BLaER1 (cell line): ENCODE measurements at regions not wholly inside any gene's neighbourhood (a gene's known extent, or its start where the extent isn't known, plus 50 kb on each side); places are given as distances from the start of the nearest gene placed in this dataset.
"Not testable (repeated sequence)": the region's sequence is repeated elsewhere in the genome, so short reads cannot be mapped to it uniquely, and the experiment has no call there.

ENCODE experiments used
- H3K27ac ChIP-seq: shearing (Covaris generic); formaldehyde crosslinking; 2 replicates; pipeline ENCODE4 v1.8.1; 2022
- H3K27me3 ChIP-seq: shearing (Covaris generic); formaldehyde crosslinking; 2 replicates; pipeline ENCODE4 v1.8.1; 2022
- H3K36me3 ChIP-seq: shearing (Covaris generic); formaldehyde crosslinking; 2 replicates; pipeline ENCODE4 v1.8.1; 2022
- H3K4me1 ChIP-seq: shearing (Covaris generic); formaldehyde crosslinking; 2 replicates; pipeline ENCODE4 v1.8.1; 2022
- H3K4me2 ChIP-seq: shearing (Covaris generic); formaldehyde crosslinking; 2 replicates; pipeline ENCODE4 v1.8.1; 2022
- H3K4me3 ChIP-seq: shearing (Covaris generic); formaldehyde crosslinking; 2 replicates; pipeline ENCODE4 v1.8.1; 2022
- H3K9ac ChIP-seq: shearing (Covaris generic); formaldehyde crosslinking; 2 replicates; pipeline ENCODE4 v1.8.1; 2022
- H3K9me3 ChIP-seq: shearing (Covaris generic); formaldehyde crosslinking; 2 replicates; pipeline ENCODE4 v1.8.1; 2022
- H4K20me1 ChIP-seq: shearing (Covaris generic); formaldehyde crosslinking; 2 replicates; pipeline ENCODE4 v1.8.1; 2022
- Cebpa-rat ChIP-seq: shearing (Covaris generic); IDR thresholded peaks from 2 replicates; pipeline ENCODE4 v1.8.1; 2022

GRCh38 chr1:173393659-173394000 lies 83.5 kb upstream of the PRDX6 start:
- Histone ChIP-seq H4K20me1 (no peaks in the 10 kb centered on the region), H3K27me3 (no peaks in the 10 kb centered on the region), H3K4me1 (no peaks in the 10 kb centered on the region), H3K27ac (no peak overlapping the region), H3K9ac (no peak overlapping the region), H3K4me3 (no peak overlapping the region), H3K9me3 (no peaks in the 10 kb centered on the region), H3K36me3 (no peaks in the 10 kb centered on the region), H3K4me2 (no peak overlapping the region)
- no peak for TF ChIP-seq Cebpa-rat

GRCh38 chr1:173394813-173395212 lies 82.3 kb upstream of the PRDX6 start:
- not testable (repeated sequence) for H3K4me2 ChIP-seq, H3K9ac ChIP-seq, H3K27me3 ChIP-seq, H3K27ac ChIP-seq, H3K9me3 ChIP-seq, H3K36me3 ChIP-seq, H3K4me1 ChIP-seq, H4K20me1 ChIP-seq, H3K4me3 ChIP-seq

- no peaks in the 10 kb centered on the region for H3K4me1 ChIP-seq
- H3K27me3 ChIP-seq = no peaks in the 10 kb centered on the region
- H3K9ac ChIP-seq = no peak overlapping the region
- no peak overlapping the region for H3K27ac ChIP-seq
- H3K4me3 ChIP-seq = no peak overlapping the region
- H3K9me3 ChIP-seq = no peaks in the 10 kb centered on the region
- H4K20me1 ChIP-seq = no peaks in the 10 kb centered on the region
- H3K36me3 ChIP-seq = no peaks in the 10 kb centered on the region
- H3K4me2 ChIP-seq = no peak overlapping the region
- TF ChIP-seq Cebpa-rat = no peak
Measured at GRCh38 chr1:173395762-173396161, 81.4 kb upstream of the PRDX6 start.

GRCh38 chr1:173400387-173400995 lies 76.6 kb upstream of the PRDX6 start:
- no peaks in the 10 kb centered on the region for H4K20me1 ChIP-seq
- no peak overlapping the region for H3K27ac ChIP-seq
- H3K9ac ChIP-seq = no peak overlapping the region
- H3K9me3 ChIP-seq = no peaks in the 10 kb centered on the region
- H3K4me2 ChIP-seq = no peak overlapping the region
- no peak overlapping the region for H3K4me3 ChIP-seq
- H3K27me3 ChIP-seq = no peaks in the 10 kb centered on the region
- H3K4me1 ChIP-seq = peaks cover 6% of the 10 kb centered on the region; the same call in 1 of the 2 replicates
- TF ChIP-seq Cebpa-rat = no peak
- no peaks in the 10 kb centered on the region for H3K36me3 ChIP-seq

GRCh38 chr1:173403996-173404395 lies 73.1 kb upstream of the PRDX6 start:
- Histone ChIP-seq H3K27me3 (no peaks in the 10 kb centered on the region), H4K20me1 (no peaks in the 10 kb centered on the region), H3K36me3 (no peaks in the 10 kb centered on the region), H3K9ac (no peak overlapping the region), H3K4me1 (peaks cover 33% of the 10 kb centered on the region), H3K27ac (no peak overlapping the region), H3K4me3 (no peak overlapping the region), H3K4me2 (no peak overlapping the region), H3K9me3 (no peaks in the 10 kb centered on the region)
- TF ChIP-seq Cebpa-rat = no peak

- no peak for TF ChIP-seq Cebpa-rat
- H4K20me1 ChIP-seq = no peaks in the 10 kb centered on the region
- H3K4me1 ChIP-seq = peaks cover 46% of the 10 kb centered on the region
Measured at GRCh38 chr1:173405281-173405680, 71.9 kb upstream of the PRDX6 start.

GRCh38 chr1:173405834-173406233 lies 71.3 kb upstream of the PRDX6 start:
- H4K20me1 ChIP-seq = no peaks in the 10 kb centered on the region
- H3K4me1 ChIP-seq = peaks cover 52% of the 10 kb centered on the region
- TF ChIP-seq Cebpa-rat = no peak
- H3K9ac ChIP-seq = no peak overlapping the region
- no peak overlapping the region for H3K4me2 ChIP-seq
- H3K36me3 ChIP-seq = no peaks in the 10 kb centered on the region
- H3K9me3 ChIP-seq = no peaks in the 10 kb centered on the region
- H3K27me3 ChIP-seq = no peaks in the 10 kb centered on the region
- H3K27ac ChIP-seq = no peak overlapping the region
- no peak overlapping the region for H3K4me3 ChIP-seq

More at GRCh38 chr1:173405281-173405680, 71.9 kb upstream of the PRDX6 start:
- Histone ChIP-seq H3K27me3 (no peaks in the 10 kb centered on the region), H3K9me3 (no peaks in the 10 kb centered on the region), H3K9ac (no peak overlapping the region), H3K4me2 (no peak overlapping the region), H3K27ac (no peak overlapping the region), H3K36me3 (no peaks in the 10 kb centered on the region), H3K4me3 (no peak overlapping the region)

- peak overlapping the region; percentile 69 for H3K27ac ChIP-seq
- no peak for TF ChIP-seq Cebpa-rat
- no peaks in the 10 kb centered on the region for H3K27me3 ChIP-seq
- peak overlapping the region; percentile 56 for H3K4me3 ChIP-seq
- peaks cover 55% of the 10 kb centered on the region for H3K4me1 ChIP-seq
- no peaks in the 10 kb centered on the region for H3K9me3 ChIP-seq
- peak overlapping the region; percentile 55; the same call in 1 of the 2 replicates for H3K9ac ChIP-seq
- peak overlapping the region; percentile 91 for H3K4me2 ChIP-seq
- no peaks in the 10 kb centered on the region for H3K36me3 ChIP-seq
- no peaks in the 10 kb centered on the region for H4K20me1 ChIP-seq
Measured at GRCh38 chr1:173406783-173407230, 70.3 kb upstream of the PRDX6 start.

GRCh38 chr1:173407846-173408245 lies 69.3 kb upstream of the PRDX6 start:
- Histone ChIP-seq H3K9me3 (no peaks in the 10 kb centered on the region), H3K27me3 (no peaks in the 10 kb centered on the region), H4K20me1 (no peaks in the 10 kb centered on the region), H3K27ac (no peak overlapping the region), H3K4me2 (peak overlapping the region; percentile 91; the same call in 1 of the 2 replicates), H3K36me3 (no peaks in the 10 kb centered on the region), H3K4me1 (peaks cover 55% of the 10 kb centered on the region), H3K4me3 (no peak overlapping the region), H3K9ac (no peak overlapping the region)
- no peak for TF ChIP-seq Cebpa-rat

- Histone ChIP-seq H3K4me1 (peaks cover 57% of the 10 kb centered on the region), H3K9me3 (no peaks in the 10 kb centered on the region), H3K9ac (no peak overlapping the region), H3K27me3 (no peaks in the 10 kb centered on the region), H3K36me3 (no peaks in the 10 kb centered on the region), H3K4me2 (peak overlapping the region; percentile 78), H4K20me1 (no peaks in the 10 kb centered on the region), H3K27ac (no peak overlapping the region), H3K4me3 (no peak overlapping the region)
- no peak for TF ChIP-seq Cebpa-rat
Measured at GRCh38 chr1:173408886-173409285, 68.2 kb upstream of the PRDX6 start.

GRCh38 chr1:173409613-173410012 lies 67.5 kb upstream of the PRDX6 start:
- Histone ChIP-seq H3K9me3 (no peaks in the 10 kb centered on the region), H3K4me2 (peak overlapping the region; percentile 78), H3K4me3 (no peak overlapping the region), H3K27ac (no peak overlapping the region), H3K27me3 (no peaks in the 10 kb centered on the region), H3K4me1 (peaks cover 64% of the 10 kb centered on the region), H4K20me1 (no peaks in the 10 kb centered on the region), H3K9ac (no peak overlapping the region), H3K36me3 (no peaks in the 10 kb centered on the region)
- no peak for TF ChIP-seq Cebpa-rat
